ENCODE measurements at regions not wholly inside any gene's neighbourhood (a gene's known extent, or its start where the extent isn't known, plus 50 kb on each side); places are given as distances from the start of the nearest gene placed in this dataset.

- DNase-seq (ENCODE audit: low spot score) (no peak), ATAC-seq (ENCODE audit: insufficient number of reproducible peaks, low FRiP score, low read depth) (no peak)
- Histone ChIP-seq H3K36me3 (no peaks in the 10 kb centered on the region), H3K9me3 (no peaks in the 10 kb centered on the region), H3K27ac (peak overlapping the region; percentile 75 to 78), H3K4me1 (ENCODE audit: control insufficient read depth in 1 of 2, low read depth in 2 of 2) (peaks cover 13 to 46% of the 10 kb centered on the region in 2 donors), H3K4me3 (no peak overlapping the region), H3K27me3 (replicated peaks; ENCODE audit: insufficient read depth) (no peaks in the 10 kb centered on the region)
- no peak for TF ChIP-seq CTCF (IDR thresholded peaks at IDR 0.05)
Measured at GRCh38 chr12:127621366-127621765, 645.6 kb upstream of the TMEM132C start.

- no peak for TF ChIP-seq CTCF (IDR thresholded peaks at IDR 0.05)
- no peaks in the 10 kb centered on the region for H3K9me3 ChIP-seq
Measured at GRCh38 chr12:127623362-127623761, 643.6 kb upstream of the TMEM132C start.

GRCh38 chr12:127625176-127625771 is 641.7 kb upstream of the TMEM132C start:
- ATAC-seq (ENCODE audit: insufficient number of reproducible peaks, low FRiP score, low read depth), result no peak
- no peaks in the 10 kb centered on the region for H3K9me3 ChIP-seq

More at GRCh38 chr12:127623362-127623761, 643.6 kb upstream of the TMEM132C start:
- no peaks in the 10 kb centered on the region for H3K27me3 ChIP-seq (replicated peaks; ENCODE audit: insufficient read depth)
- DNase-seq (ENCODE audit: low spot score) (no peak), ATAC-seq (ENCODE audit: insufficient number of reproducible peaks, low FRiP score, low read depth) (no peak)
- no peak overlapping the region for H3K4me3 ChIP-seq
- H3K36me3 ChIP-seq, result no peaks in the 10 kb centered on the region
- H3K4me1 ChIP-seq (ENCODE audit: control insufficient read depth in 1 of 2, low read depth in 2 of 2), result peaks cover 13 to 44% of the 10 kb centered on the region in 2 donors
- no peak overlapping the region for H3K27ac ChIP-seq

GRCh38 chr12:127628645-127629044 is 638.3 kb upstream of the TMEM132C start:
- no peak for DNase-seq (ENCODE audit: low spot score)
- H3K4me3 ChIP-seq, result no peak overlapping the region
- no peak for TF ChIP-seq CTCF (IDR thresholded peaks at IDR 0.05)
- H3K4me1 ChIP-seq (ENCODE audit: control insufficient read depth in 1 of 2, low read depth in 2 of 2), result peaks cover 0 to 7% of the 10 kb centered on the region in 2 donors
- ATAC-seq (ENCODE audit: insufficient number of reproducible peaks, low FRiP score, low read depth), result no peak
- no peaks in the 10 kb centered on the region for H3K27me3 ChIP-seq (replicated peaks; ENCODE audit: insufficient read depth)
- H3K27ac ChIP-seq, result no peak overlapping the region
- no peaks in the 10 kb centered on the region for H3K9me3 ChIP-seq
- H3K36me3 ChIP-seq, result no peaks in the 10 kb centered on the region

More at GRCh38 chr12:127625176-127625771, 641.7 kb upstream of the TMEM132C start:
- no peaks in the 10 kb centered on the region for H3K36me3 ChIP-seq
- H3K27me3 ChIP-seq (replicated peaks; ENCODE audit: insufficient read depth), result no peaks in the 10 kb centered on the region
- no peak overlapping the region for H3K27ac ChIP-seq
- no peak for TF ChIP-seq CTCF (IDR thresholded peaks at IDR 0.05)
- H3K4me3 ChIP-seq, result no peak overlapping the region
- peaks cover 13 to 28% of the 10 kb centered on the region in 2 donors for H3K4me1 ChIP-seq (ENCODE audit: control insufficient read depth in 1 of 2, low read depth in 2 of 2)
- no peak for DNase-seq (ENCODE audit: low spot score)

- ATAC-seq (ENCODE audit: insufficient number of reproducible peaks, low FRiP score, low read depth), result no peak
- Histone ChIP-seq H3K4me3 (no peak overlapping the region), H3K9me3 (no peaks in the 10 kb centered on the region), H3K27me3 (replicated peaks; ENCODE audit: insufficient read depth) (no peaks in the 10 kb centered on the region), H3K4me1 (ENCODE audit: control insufficient read depth in 1 of 2, low read depth in 2 of 2) (peaks cover 0 to 7% of the 10 kb centered on the region in 2 donors), H3K27ac (no peak overlapping the region), H3K36me3 (no peaks in the 10 kb centered on the region)
- no peak for TF ChIP-seq CTCF (IDR thresholded peaks at IDR 0.05)
- DNase-seq (ENCODE audit: low spot score), result no peak
Measured at GRCh38 chr12:127629066-127629820, 637.7 kb upstream of the TMEM132C start.
